ENCODE measurements at regions not wholly inside any gene's neighbourhood (a gene's known extent, or its start where the extent isn't known, plus 50 kb on each side); places are given as distances from the start of the nearest gene placed in this dataset.

DNA sequence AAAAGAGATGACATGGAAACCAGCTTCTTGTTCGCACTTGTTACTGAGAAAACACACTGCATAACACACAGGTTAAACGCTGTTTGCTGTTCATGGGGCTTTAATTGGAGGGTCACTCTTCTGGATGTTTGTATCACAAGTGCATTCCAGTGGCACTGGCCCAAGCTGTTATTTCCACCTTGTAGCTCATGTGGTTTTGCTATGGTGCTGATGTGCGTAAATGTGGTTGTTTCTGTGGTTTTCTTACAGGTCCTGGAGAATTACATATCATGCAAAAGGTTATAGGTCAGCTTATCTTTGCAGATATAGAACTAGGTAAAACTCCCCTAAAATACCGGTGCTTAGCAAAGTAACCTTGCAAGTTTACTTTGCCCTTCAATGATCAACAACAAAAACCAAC lies 89.3 kb upstream of the AHI1 start:
- TF ChIP-seq, protein P1, sequence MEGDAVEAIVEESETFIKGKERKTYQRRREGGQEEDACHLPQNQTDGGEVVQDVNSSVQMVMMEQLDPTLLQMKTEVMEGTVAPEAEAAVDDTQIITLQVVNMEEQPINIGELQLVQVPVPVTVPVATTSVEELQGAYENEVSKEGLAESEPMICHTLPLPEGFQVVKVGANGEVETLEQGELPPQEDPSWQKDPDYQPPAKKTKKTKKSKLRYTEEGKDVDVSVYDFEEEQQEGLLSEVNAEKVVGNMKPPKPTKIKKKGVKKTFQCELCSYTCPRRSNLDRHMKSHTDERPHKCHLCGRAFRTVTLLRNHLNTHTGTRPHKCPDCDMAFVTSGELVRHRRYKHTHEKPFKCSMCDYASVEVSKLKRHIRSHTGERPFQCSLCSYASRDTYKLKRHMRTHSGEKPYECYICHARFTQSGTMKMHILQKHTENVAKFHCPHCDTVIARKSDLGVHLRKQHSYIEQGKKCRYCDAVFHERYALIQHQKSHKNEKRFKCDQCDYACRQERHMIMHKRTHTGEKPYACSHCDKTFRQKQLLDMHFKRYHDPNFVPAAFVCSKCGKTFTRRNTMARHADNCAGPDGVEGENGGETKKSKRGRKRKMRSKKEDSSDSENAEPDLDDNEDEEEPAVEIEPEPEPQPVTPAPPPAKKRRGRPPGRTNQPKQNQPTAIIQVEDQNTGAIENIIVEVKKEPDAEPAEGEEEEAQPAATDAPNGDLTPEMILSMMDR (IDR thresholded peaks at IDR 0.05), result no peak
- TF ChIP-seq POLR2A (IDR thresholded peaks at IDR 0.05), result no peak

Measured in body of pancreas (tissue), 4 donors.